ENCODE measurements at regions not wholly inside any gene's neighbourhood (a gene's known extent, or its start where the extent isn't known, plus 50 kb on each side); places are given as distances from the start of the nearest gene placed in this dataset.
"Not testable (repeated sequence)": the region's sequence is repeated elsewhere in the genome, so short reads cannot be mapped to it uniquely, and the experiment has no call there.

GRCh38 chr2:62654876-62655359, 50.6 kb upstream of the EHBP1 start:
- no peak for ATAC-seq (replicated peaks)
- no peaks in the 10 kb centered on the region for H3K4me1 Mint-ChIP-seq
- no peaks in the 10 kb centered on the region for H3K36me3 Mint-ChIP-seq (ENCODE audit: low read depth)
- H3K27me3 Mint-ChIP-seq = peaks cover 4% of the 10 kb centered on the region
- H3K4me3 Mint-ChIP-seq = no peak overlapping the region
- no peak overlapping the region for H3K27ac Mint-ChIP-seq
- H3K9me3 Mint-ChIP-seq = peaks cover 3% of the 10 kb centered on the region

GRCh38 chr2:62654423-62654791, 51.1 kb upstream of the EHBP1 start:
- Mint-ChIP-seq H3K4me1 (no peaks in the 10 kb centered on the region), H3K4me3 (no peak overlapping the region), H3K27me3 (peaks cover 4% of the 10 kb centered on the region), H3K27ac (no peak overlapping the region), H3K9me3 (peaks cover 3% of the 10 kb centered on the region), H3K36me3 (ENCODE audit: low read depth) (no peaks in the 10 kb centered on the region)
- no peak for ATAC-seq (replicated peaks)

DNA sequence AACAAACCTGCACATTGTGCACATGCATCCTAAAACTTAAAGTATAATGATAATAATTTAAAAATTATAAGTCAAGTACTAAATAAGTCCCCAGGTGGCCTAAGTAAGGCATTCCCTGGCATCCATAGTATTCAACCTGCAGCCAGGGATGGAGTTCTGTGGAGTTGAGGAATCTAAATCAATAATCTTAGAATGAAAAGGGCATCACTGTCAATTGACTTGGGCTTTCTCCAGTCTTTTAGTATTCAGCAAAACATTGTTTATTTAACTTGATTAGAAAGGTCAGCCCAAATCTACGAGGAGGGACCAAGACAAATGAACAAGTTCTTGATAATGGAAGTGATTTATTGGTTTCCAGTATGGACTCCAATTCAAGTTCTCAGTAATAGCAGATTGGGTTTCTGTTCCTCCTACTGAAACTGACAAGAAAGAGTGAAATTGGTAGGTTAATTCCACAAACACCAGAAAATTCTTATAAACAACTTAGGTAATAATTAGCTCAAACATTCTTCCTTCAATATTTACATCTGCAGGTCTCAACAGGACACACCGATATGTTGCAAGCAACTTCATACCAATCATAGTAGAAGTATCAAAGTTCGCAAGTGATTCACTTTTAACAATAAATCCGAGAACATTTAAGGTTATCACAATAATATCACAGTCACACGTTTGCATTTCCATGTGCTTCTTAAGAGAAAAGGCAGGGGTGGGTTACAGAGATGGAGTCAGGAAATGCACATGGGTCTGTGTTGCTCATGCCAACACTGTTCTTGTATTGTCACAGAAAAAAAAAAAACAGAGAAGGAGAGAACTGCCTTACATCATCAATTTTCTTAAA, 51.7 kb upstream of the EHBP1 start:
- no peak overlapping the region for H3K27ac Mint-ChIP-seq
- no peaks in the 10 kb centered on the region for H3K36me3 Mint-ChIP-seq (ENCODE audit: low read depth)
- H3K4me1 Mint-ChIP-seq = no peaks in the 10 kb centered on the region
- peaks cover 3% of the 10 kb centered on the region for H3K9me3 Mint-ChIP-seq
- no peak overlapping the region for H3K4me3 Mint-ChIP-seq
- peaks cover 4% of the 10 kb centered on the region for H3K27me3 Mint-ChIP-seq
- ATAC-seq (replicated peaks) = no peak

DNA sequence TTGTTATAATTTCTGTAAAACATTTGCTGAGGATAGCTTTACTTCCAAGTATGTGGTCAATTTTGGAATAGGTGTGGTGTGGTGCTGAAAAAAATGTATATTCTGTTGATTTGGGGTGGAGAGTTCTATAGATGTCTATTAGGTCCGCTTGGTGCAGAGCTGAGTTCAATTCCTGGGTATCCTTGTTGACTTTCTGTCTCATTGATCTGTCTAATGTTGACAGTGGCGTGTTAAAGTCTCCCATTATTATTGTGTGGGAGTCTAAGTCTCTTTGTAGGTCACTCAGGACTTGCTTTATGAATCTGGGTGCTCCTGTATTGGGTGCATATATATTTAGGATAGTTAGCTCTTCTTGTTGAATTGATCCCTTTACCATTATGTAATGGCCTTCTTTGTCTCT, 56.4 kb upstream of the EHBP1 start:
- not testable (repeated sequence) for ATAC-seq (replicated peaks); H3K4me1 Mint-ChIP-seq; H3K9me3 Mint-ChIP-seq; H3K27me3 Mint-ChIP-seq; H3K36me3 Mint-ChIP-seq (ENCODE audit: low read depth); H3K4me3 Mint-ChIP-seq; H3K27ac Mint-ChIP-seq

- Mint-ChIP-seq H3K4me1 (no peaks in the 10 kb centered on the region), H3K9me3 (peaks cover 3% of the 10 kb centered on the region), H3K27me3 (no peaks in the 10 kb centered on the region), H3K36me3 (ENCODE audit: low read depth) (no peaks in the 10 kb centered on the region), H3K4me3 (no peak overlapping the region), H3K27ac (no peak overlapping the region)
- ATAC-seq (replicated peaks) = no peak
These were observed 62.4 kb upstream of the EHBP1 start for GRCh38 chr2:62643100-62643471.

- no peak overlapping the region for H3K4me3 Mint-ChIP-seq
- H3K4me1 Mint-ChIP-seq = no peaks in the 10 kb centered on the region
- ATAC-seq (replicated peaks) = no peak
- H3K27ac Mint-ChIP-seq = no peak overlapping the region
- H3K36me3 Mint-ChIP-seq (ENCODE audit: low read depth) = no peaks in the 10 kb centered on the region
- no peaks in the 10 kb centered on the region for H3K27me3 Mint-ChIP-seq
- peaks cover 3% of the 10 kb centered on the region for H3K9me3 Mint-ChIP-seq
These were observed 62.9 kb upstream of the EHBP1 start for GRCh38 chr2:62642429-62643099.

DNA sequence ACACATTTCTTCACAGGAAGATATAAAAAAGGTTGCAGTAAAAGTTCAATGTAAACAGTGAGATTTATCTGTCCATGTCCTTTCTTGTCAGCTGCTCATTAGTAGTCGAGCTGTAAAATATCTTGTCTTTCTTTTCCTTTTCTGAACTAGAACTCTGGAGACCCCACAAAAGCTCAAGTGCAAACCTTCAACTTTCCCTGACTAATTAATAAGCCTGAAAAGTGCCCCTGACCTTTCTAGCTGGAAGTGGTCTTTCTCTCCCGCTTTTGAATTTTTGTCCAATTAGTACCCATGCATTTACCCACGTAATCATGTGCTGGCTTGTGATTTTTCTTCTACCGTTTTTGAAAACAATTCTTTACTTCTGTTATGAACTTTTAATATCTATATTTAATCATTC, 63.6 kb upstream of the EHBP1 start:
- ATAC-seq (replicated peaks) = no peak
- Mint-ChIP-seq H3K27ac (no peak overlapping the region), H3K4me3 (no peak overlapping the region), H3K9me3 (peaks cover 3% of the 10 kb centered on the region), H3K36me3 (ENCODE audit: low read depth) (no peaks in the 10 kb centered on the region), H3K4me1 (no peaks in the 10 kb centered on the region), H3K27me3 (no peaks in the 10 kb centered on the region)

DNA sequence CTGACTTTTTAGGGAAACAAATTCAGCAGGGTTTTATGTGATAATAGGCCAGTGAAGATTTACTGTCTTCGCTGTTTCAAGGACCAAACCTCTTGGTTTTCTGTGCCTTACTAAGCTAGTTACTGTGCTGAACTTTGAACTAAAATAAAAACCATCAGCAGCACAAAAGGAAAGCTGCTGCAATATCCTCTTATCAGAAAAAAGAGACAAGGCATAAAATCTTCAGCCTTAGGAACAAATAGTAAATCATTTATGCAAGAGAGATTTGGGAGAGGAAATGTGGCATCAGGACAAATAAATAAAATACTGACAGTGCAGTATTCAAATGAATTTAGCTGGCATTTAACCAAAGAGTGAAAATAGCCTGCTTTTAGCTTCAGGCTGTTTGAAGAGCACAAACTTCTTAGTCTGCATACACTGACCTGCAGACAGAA, 64.1 kb upstream of the EHBP1 start:
- H3K4me3 Mint-ChIP-seq = no peak overlapping the region
- no peak overlapping the region for H3K27ac Mint-ChIP-seq
- ATAC-seq (replicated peaks) = no peak
- H3K36me3 Mint-ChIP-seq (ENCODE audit: low read depth) = no peaks in the 10 kb centered on the region
- H3K9me3 Mint-ChIP-seq = peaks cover 3% of the 10 kb centered on the region
- no peaks in the 10 kb centered on the region for H3K27me3 Mint-ChIP-seq
- H3K4me1 Mint-ChIP-seq = no peaks in the 10 kb centered on the region

GRCh38 chr2:62631160-62632085, 74.1 kb upstream of the EHBP1 start:
- no peak for ATAC-seq (replicated peaks)
- Mint-ChIP-seq H3K36me3 (ENCODE audit: low read depth) (no peaks in the 10 kb centered on the region), H3K4me3 (no peak overlapping the region), H3K9me3 (peaks cover 7% of the 10 kb centered on the region), H3K4me1 (no peaks in the 10 kb centered on the region), H3K27me3 (peaks cover 20% of the 10 kb centered on the region), H3K27ac (no peak overlapping the region)

GRCh38 chr2:62630206-62630605, 75.3 kb upstream of the EHBP1 start:
- peaks cover 22% of the 10 kb centered on the region for H3K27me3 Mint-ChIP-seq
- H3K4me3 Mint-ChIP-seq; H3K4me1 Mint-ChIP-seq; H3K9me3 Mint-ChIP-seq; H3K36me3 Mint-ChIP-seq (ENCODE audit: low read depth); H3K27ac Mint-ChIP-seq; ATAC-seq (replicated peaks): not testable (repeated sequence)

DNA sequence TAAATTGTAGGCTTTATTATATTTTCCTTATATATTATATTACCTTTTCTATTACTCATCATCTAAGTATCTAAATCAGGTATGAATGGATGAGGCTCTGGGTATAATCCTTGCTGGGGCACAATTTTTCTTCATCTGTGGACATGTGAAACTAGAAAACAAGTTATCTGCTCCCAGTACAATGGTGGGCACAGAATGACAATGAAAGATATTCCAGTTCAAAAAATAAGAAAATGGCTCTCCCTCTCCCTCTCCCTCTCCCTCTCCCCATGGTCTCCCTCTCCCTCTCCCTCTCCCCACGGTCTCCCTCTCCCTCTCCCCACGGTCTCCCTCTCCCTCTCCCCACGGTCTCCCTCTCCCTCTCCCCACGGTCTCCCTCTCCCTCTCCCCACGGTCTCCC, 76.2 kb upstream of the EHBP1 start:
- H3K9me3 Mint-ChIP-seq = not testable (repeated sequence)
- H3K27me3 Mint-ChIP-seq = peaks cover 21% of the 10 kb centered on the region

GRCh38 chr2:62627667-62628066, 77.8 kb upstream of the EHBP1 start:
- no peaks in the 10 kb centered on the region for H3K4me1 Mint-ChIP-seq
- no peak overlapping the region for H3K27ac Mint-ChIP-seq
- H3K4me3 Mint-ChIP-seq = no peak overlapping the region
- H3K27me3 Mint-ChIP-seq = peaks cover 17% of the 10 kb centered on the region
- ATAC-seq (replicated peaks) = no peak
- H3K36me3 Mint-ChIP-seq (ENCODE audit: low read depth) = no peaks in the 10 kb centered on the region
- H3K9me3 Mint-ChIP-seq = peaks cover 3% of the 10 kb centered on the region

More for the DNA sequence above, 76.2 kb upstream of the EHBP1 start:
- not testable (repeated sequence) for ATAC-seq (replicated peaks); H3K27ac Mint-ChIP-seq; H3K36me3 Mint-ChIP-seq (ENCODE audit: low read depth); H3K4me1 Mint-ChIP-seq; H3K4me3 Mint-ChIP-seq

DNA sequence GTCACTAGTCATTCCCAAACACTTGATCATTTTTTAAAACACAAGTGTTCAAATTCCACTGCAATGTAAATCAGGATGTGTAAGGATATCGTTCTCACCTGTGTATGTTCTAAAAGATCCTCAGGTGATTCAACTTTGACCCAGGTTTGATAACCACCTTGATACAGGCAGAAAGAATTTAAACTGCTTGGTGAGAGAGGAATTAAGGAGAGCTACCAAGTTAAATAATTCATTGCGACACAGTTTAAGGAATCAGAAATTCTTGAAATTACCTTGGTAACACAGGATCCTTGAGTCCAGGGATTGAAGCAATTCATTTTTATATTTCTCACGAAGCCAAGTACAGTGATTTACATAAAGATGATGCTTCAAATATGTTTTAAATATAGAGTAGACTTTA, 80.7 kb upstream of the EHBP1 start:
- Mint-ChIP-seq H3K36me3 (ENCODE audit: low read depth) (no peaks in the 10 kb centered on the region), H3K27ac (no peak overlapping the region)
- ATAC-seq (replicated peaks) = no peak

DNA sequence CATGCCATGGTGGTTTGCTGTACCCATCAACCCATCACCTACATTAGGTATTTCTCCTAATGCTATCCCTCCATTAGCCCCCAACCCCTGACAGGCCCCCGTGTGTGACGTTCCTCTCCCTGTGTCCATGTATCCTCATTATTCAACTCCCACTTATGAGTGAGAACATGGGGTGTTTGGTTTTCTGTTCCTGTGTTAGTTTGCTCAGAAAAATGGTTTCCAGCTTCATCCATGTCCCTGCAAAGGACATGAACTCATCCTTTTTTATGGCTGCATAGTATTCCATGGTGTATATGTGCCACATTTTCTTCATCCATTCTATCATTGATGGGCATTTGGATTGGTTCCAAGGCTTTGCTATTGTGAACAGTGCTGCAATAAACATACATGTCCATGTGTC, 89.0 kb upstream of the EHBP1 start:
- H3K27me3 Mint-ChIP-seq = peaks cover 21% of the 10 kb centered on the region
- not testable (repeated sequence) for H3K36me3 Mint-ChIP-seq (ENCODE audit: low read depth); H3K27ac Mint-ChIP-seq; H3K4me1 Mint-ChIP-seq; ATAC-seq (replicated peaks); H3K4me3 Mint-ChIP-seq
- H3K9me3 Mint-ChIP-seq = peaks cover 17% of the 10 kb centered on the region

More for the DNA sequence above, 80.7 kb upstream of the EHBP1 start:
- no peak overlapping the region for H3K4me3 Mint-ChIP-seq
- H3K27me3 Mint-ChIP-seq = peaks cover 22% of the 10 kb centered on the region
- no peaks in the 10 kb centered on the region for H3K4me1 Mint-ChIP-seq
- peaks cover 6% of the 10 kb centered on the region for H3K9me3 Mint-ChIP-seq
